WTC11 (cell line): ENCODE measurements at regions not wholly inside any gene's neighbourhood (a gene's known extent, or its start where the extent isn't known, plus 50 kb on each side); places are given as distances from the start of the nearest gene placed in this dataset.

ENCODE experiments used
- ATAC-seq: fragments of 200-7000 bp; cut with Tn5 transposase; 2 replicates; pipeline ENCODE4 v1.10.0; 2021; ENCODE audit warnings: mild to moderate bottlenecking, moderate library complexity
- CTCF ChIA-PET: fragments of 300-600 bp; sonication (Branson Sonifier 250); formaldehyde crosslinking; loops from one replicate; lab custom pipeline; 2021; ENCODE audit warnings: antibody characterized with exemption; lab: Charles Lee
- POLR2A ChIA-PET: fragments of 350-600 bp; sonication (Branson Sonifier 250); formaldehyde crosslinking; loops from one replicate; lab custom pipeline; 2021; ENCODE audit warnings: antibody characterized with exemption; lab: Charles Lee
- DNase-seq: peaks from one replicate; pipeline ENCODE4 v3.0.0; 2021; ENCODE audit warnings: low spot score
- H3K27ac Mint-ChIP-seq: 2 replicates; pipeline ENCODE4 v1.8.0; 2021; ENCODE audit warnings: mixed read lengths
- H3K27me3 Mint-ChIP-seq: 2 replicates; pipeline ENCODE4 v1.8.0; 2021; ENCODE audit warnings: low read depth, mild to moderate bottlenecking, moderate library complexity, mixed read lengths
- H3K36me3 Mint-ChIP-seq: 2 replicates; pipeline ENCODE4 v1.8.0; 2021; ENCODE audit warnings: mixed read lengths
- H3K4me1 Mint-ChIP-seq: 2 replicates; pipeline ENCODE4 v1.8.0; 2022; ENCODE audit warnings: mixed read lengths
- H3K4me3 Mint-ChIP-seq: 2 replicates; pipeline ENCODE4 v1.8.0; 2021; ENCODE audit warnings: mild to moderate bottlenecking, moderate library complexity, mixed read lengths
- H3K9me3 Mint-ChIP-seq: 2 replicates; pipeline ENCODE4 v1.8.0; 2021; ENCODE audit warnings: mixed read lengths
- ATF1 ChIP-seq: sonication (generic); formaldehyde crosslinking; IDR thresholded peaks from 2 replicates; pipeline ENCODE4 v1.8.1; 2023; ENCODE audit warnings: mild to moderate bottlenecking, moderate library complexity, missing genetic modification reagents
- CREB1 ChIP-seq: sonication (generic); formaldehyde crosslinking; IDR thresholded peaks from 2 replicates; pipeline ENCODE4 v1.8.0; 2023; ENCODE audit warnings: mild to moderate bottlenecking, missing genetic modification reagents
- CREM ChIP-seq: sonication (generic); formaldehyde crosslinking; IDR thresholded peaks from 2 replicates; pipeline ENCODE4 v1.8.1; 2022; ENCODE audit warnings: mild to moderate bottlenecking, missing genetic modification reagents, moderate library complexity
- ELF4 ChIP-seq: sonication (generic); formaldehyde crosslinking; IDR thresholded peaks from 2 replicates; pipeline ENCODE4 v1.8.1; 2022; ENCODE audit warnings: low read depth, mild to moderate bottlenecking, moderate library complexity, missing genetic modification reagents
- EMX1 ChIP-seq: fragments of 250-450 bp; sonication (Bioruptor Pico); IDR thresholded peaks from 2 replicates; pipeline ENCODE4 v1.8.0; 2021; ENCODE audit warnings: mild to moderate bottlenecking
- ESRRA ChIP-seq: sonication (generic); formaldehyde crosslinking; IDR thresholded peaks from 2 replicates; pipeline ENCODE4 v1.8.1; 2022; ENCODE audit warnings: mild to moderate bottlenecking, missing genetic modification reagents, borderline replicate concordance
- GABPB1 ChIP-seq: sonication (generic); formaldehyde crosslinking; IDR thresholded peaks from 2 replicates; pipeline ENCODE4 v1.8.1; 2023; ENCODE audit warnings: mild to moderate bottlenecking, missing genetic modification reagents
- JAZF1 ChIP-seq: fragments of 250-450 bp; sonication (Bioruptor Pico); IDR thresholded peaks from 2 replicates; pipeline ENCODE4 v1.9.0; 2021; ENCODE audit warnings: moderate library complexity, mild to moderate bottlenecking, inconsistent platforms
- JUN ChIP-seq: sonication (generic); formaldehyde crosslinking; IDR thresholded peaks from 2 replicates; pipeline ENCODE4 v1.8.0; 2023; ENCODE audit warnings: mild to moderate bottlenecking, missing genetic modification reagents
- NFATC4 ChIP-seq: fragments of 250-450 bp; sonication (Bioruptor Pico); IDR thresholded peaks from 2 replicates; pipeline ENCODE4 v1.9.0; 2021; ENCODE audit warnings: mild to moderate bottlenecking
- NR1H2 ChIP-seq: sonication (generic); formaldehyde crosslinking; IDR thresholded peaks from 2 replicates; pipeline ENCODE4 v1.9.0; 2021; ENCODE audit warnings: mild to moderate bottlenecking, moderate library complexity, missing genetic modification reagents
- NR2C2 ChIP-seq: sonication (generic); formaldehyde crosslinking; IDR thresholded peaks from 2 replicates; pipeline ENCODE4 v1.8.0; 2022; ENCODE audit warnings: mild to moderate bottlenecking, missing genetic modification reagents
- RORB ChIP-seq: fragments of 250-450 bp; sonication (Bioruptor Pico); IDR thresholded peaks from 2 replicates; pipeline ENCODE4 v1.9.0; 2021; ENCODE audit warnings: mild to moderate bottlenecking
- TEAD4 ChIP-seq: sonication (generic); formaldehyde crosslinking; IDR thresholded peaks from 2 replicates; pipeline ENCODE4 v1.8.0; 2022; ENCODE audit warnings: mild to moderate bottlenecking, missing genetic modification reagents
- TP53 ChIP-seq: sonication (generic); formaldehyde crosslinking; IDR thresholded peaks from 2 replicates; pipeline ENCODE4 v1.8.1; 2023; ENCODE audit warnings: mild to moderate bottlenecking, missing genetic modification reagents
- ZBTB43 ChIP-seq: sonication (generic); formaldehyde crosslinking; IDR thresholded peaks from 2 replicates; pipeline ENCODE4 v1.8.1; 2023; ENCODE audit warnings: mild to moderate bottlenecking, missing genetic modification reagents
- ZNF121 ChIP-seq: sonication (generic); formaldehyde crosslinking; IDR thresholded peaks from 2 replicates; pipeline ENCODE4 v1.8.0; 2023; ENCODE audit warnings: missing genetic modification reagents
- ZNF425 ChIP-seq: fragments of 250-450 bp; sonication (Bioruptor Pico); conservative IDR thresholded peaks from 2 replicates; pipeline ENCODE4 v1.9.0; 2021; ENCODE audit warnings: mild to moderate bottlenecking
- ZSCAN18 ChIP-seq: fragments of 250-450 bp; sonication (Bioruptor Pico); IDR thresholded peaks from 2 replicates; pipeline ENCODE4 v2.1.2; 2022; ENCODE audit warnings: mild to moderate bottlenecking, moderate library complexity
- TF ChIP-seq, protein P1 (sequence below): sonication (generic); formaldehyde crosslinking; IDR thresholded peaks from 2 replicates; pipeline ENCODE4 v1.8.0; 2022; ENCODE audit warnings: mild to moderate bottlenecking, missing genetic modification reagents
- TF ChIP-seq, protein P2 (sequence below): fragments of 250-450 bp; sonication (Bioruptor Pico); IDR thresholded peaks from 2 replicates; pipeline ENCODE4 v1.9.0; 2021; ENCODE audit warnings: moderate library complexity, mild to moderate bottlenecking, inconsistent platforms, borderline replicate concordance

DNA sequence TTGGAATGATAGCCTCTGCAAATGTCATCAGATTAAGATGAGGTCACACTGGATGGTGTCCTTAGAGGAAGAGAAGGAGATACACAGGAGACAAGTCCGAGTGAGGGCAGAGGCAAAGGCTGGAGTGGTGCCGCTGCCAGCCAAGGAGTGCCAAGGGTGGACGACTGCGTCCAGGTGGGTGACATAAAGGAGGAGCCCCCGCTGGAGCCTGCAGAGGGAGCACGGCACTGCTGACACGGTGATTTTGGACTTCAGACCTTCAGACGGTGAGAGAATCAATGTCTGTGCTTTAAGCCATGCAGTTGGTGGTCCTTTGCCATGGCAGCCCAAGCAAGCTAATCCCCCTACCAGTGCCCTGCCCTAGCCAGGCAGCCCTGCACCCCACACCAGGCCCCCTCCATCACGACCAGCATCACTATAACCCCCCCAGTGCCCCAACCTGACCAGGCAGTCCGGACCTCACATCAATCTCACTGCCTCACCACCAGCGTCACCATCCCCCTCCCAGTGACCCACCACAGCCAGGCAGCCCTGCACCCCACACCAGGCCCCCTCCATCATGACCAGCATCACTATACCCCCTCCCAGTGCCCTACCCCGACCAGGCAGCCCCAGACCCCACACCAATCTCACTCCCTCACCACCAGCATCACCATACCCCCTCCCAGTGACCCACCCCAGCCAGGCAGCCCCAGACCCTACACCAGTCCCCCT, 130.0 kb downstream of the HMX1 start:
- POLR2A ChIA-PET, result no interaction called here
- Mint-ChIP-seq H3K4me3 (no peak overlapping the region), H3K27me3 (no peaks in the 10 kb centered on the region), H3K9me3 (peaks cover 14% of the 10 kb centered on the region), H3K4me1 (peaks cover 6% of the 10 kb centered on the region), H3K27ac (no peak overlapping the region), H3K36me3 (no peaks in the 10 kb centered on the region)
- no peak for TF ChIP-seq CREB1 (CRISPR knock-in tag)
- no peak for TF ChIP-seq CREM (CRISPR knock-in tag)
- TF ChIP-seq GABPB1 (CRISPR knock-in tag), result no peak
- no peak for TF ChIP-seq ZNF121 (CRISPR knock-in tag)
- no peak for TF ChIP-seq EMX1 (CRISPR knock-in tag)
- TF ChIP-seq ATF1 (CRISPR knock-in tag), result no peak
- TF ChIP-seq TEAD4 (CRISPR knock-in tag), result no peak
- TF ChIP-seq, protein P1, sequence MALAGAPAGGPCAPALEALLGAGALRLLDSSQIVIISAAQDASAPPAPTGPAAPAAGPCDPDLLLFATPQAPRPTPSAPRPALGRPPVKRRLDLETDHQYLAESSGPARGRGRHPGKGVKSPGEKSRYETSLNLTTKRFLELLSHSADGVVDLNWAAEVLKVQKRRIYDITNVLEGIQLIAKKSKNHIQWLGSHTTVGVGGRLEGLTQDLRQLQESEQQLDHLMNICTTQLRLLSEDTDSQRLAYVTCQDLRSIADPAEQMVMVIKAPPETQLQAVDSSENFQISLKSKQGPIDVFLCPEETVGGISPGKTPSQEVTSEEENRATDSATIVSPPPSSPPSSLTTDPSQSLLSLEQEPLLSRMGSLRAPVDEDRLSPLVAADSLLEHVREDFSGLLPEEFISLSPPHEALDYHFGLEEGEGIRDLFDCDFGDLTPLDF (CRISPR knock-in tag), result no peak
- TF ChIP-seq NR2C2 (CRISPR knock-in tag), result no peak
- TF ChIP-seq, protein P2, sequence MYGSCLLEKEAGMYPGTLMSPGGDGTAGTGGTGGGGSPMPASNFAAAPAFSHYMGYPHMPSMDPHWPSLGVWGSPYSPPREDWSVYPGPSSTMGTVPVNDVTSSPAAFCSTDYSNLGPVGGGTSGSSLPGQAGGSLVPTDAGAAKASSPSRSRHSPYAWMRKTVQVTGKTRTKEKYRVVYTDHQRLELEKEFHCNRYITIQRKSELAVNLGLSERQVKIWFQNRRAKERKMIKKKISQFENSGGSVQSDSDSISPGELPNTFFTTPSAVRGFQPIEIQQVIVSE (CRISPR knock-in tag), result no peak
- TF ChIP-seq NFATC4 (CRISPR knock-in tag), result no peak
- CTCF ChIA-PET, result no interaction called here
- ATAC-seq, result no peak
- DNase-seq, result no peak

- no peak for ATAC-seq
- ChIA-PET CTCF (interaction anchor here (2.1 kb wide), 1 partner anchor 53 kb away, joined by 10 read pairs; no protein-coding TSS in a partner anchor), POLR2A (no interaction called here)
- Mint-ChIP-seq H3K27ac (no peak overlapping the region), H3K4me3 (no peak overlapping the region), H3K4me1 (peaks cover 6% of the 10 kb centered on the region), H3K27me3 (no peaks in the 10 kb centered on the region), H3K36me3 (no peaks in the 10 kb centered on the region), H3K9me3 (peaks cover 8% of the 10 kb centered on the region)
- DNase-seq, result no peak
- TF ChIP-seq JUN (CRISPR knock-in tag) (no peak), ZBTB43 (no peak), ZNF425 (CRISPR knock-in tag) (no peak)
These were observed 130.8 kb downstream of the HMX1 start for GRCh38 chr4:8740666-8741395.

DNA sequence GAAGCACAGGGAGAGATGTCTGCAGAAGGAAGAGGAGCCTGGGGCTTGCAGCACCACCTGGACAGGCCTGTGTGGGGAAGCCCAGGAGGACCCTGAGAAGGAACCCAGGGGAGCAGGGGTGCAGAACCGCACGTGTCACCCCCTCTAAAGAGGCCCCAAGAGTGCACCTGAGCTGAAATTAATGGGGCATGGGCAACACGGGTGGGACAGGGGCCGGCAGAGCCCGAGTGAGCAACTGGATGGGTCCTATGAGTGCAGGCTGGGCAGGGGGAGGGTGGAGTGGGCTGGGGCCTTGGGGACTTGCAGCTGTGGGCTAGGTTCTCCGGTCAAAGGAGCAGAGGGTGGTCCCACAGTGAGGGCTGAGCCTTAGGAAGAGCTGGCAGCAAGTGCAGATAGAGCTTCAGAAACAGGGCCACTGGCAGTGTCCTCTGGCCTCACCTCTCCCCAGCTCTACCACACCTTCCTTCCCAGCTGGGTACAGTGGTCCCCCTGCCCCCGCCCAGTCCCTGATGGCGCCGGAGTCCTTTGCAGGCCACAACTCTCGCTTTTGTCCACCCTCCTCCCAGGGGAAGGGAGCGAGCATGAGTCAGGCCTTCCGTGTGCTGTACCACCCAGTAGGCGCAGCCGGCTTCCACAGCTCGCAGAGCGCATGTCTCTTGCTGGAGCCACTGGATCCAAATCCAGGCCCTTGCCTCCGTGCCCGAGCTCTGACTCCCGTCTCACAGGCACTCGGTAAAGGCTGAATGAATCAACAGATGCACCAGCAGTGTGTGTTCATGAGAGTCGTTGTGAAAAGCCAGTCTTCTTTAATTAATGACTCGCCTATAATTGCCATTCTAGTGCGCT, 131.6 kb downstream of the HMX1 start:
- no peaks in the 10 kb centered on the region for H3K27me3 Mint-ChIP-seq
- H3K27ac Mint-ChIP-seq, result no peak overlapping the region
- H3K36me3 Mint-ChIP-seq, result no peaks in the 10 kb centered on the region
- peaks cover 8% of the 10 kb centered on the region for H3K9me3 Mint-ChIP-seq
- ATAC-seq (no peak), DNase-seq (no peak)
- peaks cover 6% of the 10 kb centered on the region for H3K4me1 Mint-ChIP-seq
- ChIA-PET CTCF (interaction anchor here (0.8 to 2.1 kb wide), 3 partner anchors 47 to 116 kb away, joined by 3 to 10 read pairs (median 3); no protein-coding TSS in a partner anchor), POLR2A (no interaction called here)
- no peak overlapping the region for H3K4me3 Mint-ChIP-seq
- TF ChIP-seq, protein P2 (CRISPR knock-in tag), result no peak
- TF ChIP-seq ELF4 (CRISPR knock-in tag) (no peak), TEAD4 (CRISPR knock-in tag) (no peak), JAZF1 (CRISPR knock-in tag) (no peak), NR1H2 (CRISPR knock-in tag) (no peak), ESRRA (CRISPR knock-in tag) (no peak), NR2C2 (CRISPR knock-in tag) (no peak), RORB (CRISPR knock-in tag) (no peak), TP53 (no peak), ZSCAN18 (CRISPR knock-in tag) (no peak)
